HFFc6 (cell line): ENCODE measurements at regions not wholly inside any gene's neighbourhood (a gene's known extent, or its start where the extent isn't known, plus 50 kb on each side); places are given as distances from the start of the nearest gene placed in this dataset.

Experiments
- DNase-seq: peaks from one replicate; pipeline ENCODE4 v3.0.0-alpha.2; 2018
- H3K27ac Mint-ChIP-seq: 2 replicates; pipeline ENCODE4 v1.8.0; 2020; ENCODE audit warnings: mild to moderate bottlenecking, mixed read lengths
- H3K27me3 Mint-ChIP-seq: 2 replicates; pipeline ENCODE4 v1.8.0; 2021; ENCODE audit warnings: mild to moderate bottlenecking, moderate library complexity, mixed read lengths; ENCODE audit not compliant: insufficient read depth
- H3K36me3 Mint-ChIP-seq: 2 replicates; pipeline ENCODE4 v1.8.0; 2021; ENCODE audit warnings: low read depth, mixed read lengths
- H3K4me1 Mint-ChIP-seq: 2 replicates; pipeline ENCODE4 v1.8.0; 2020; ENCODE audit warnings: low read depth, mixed read lengths
- H3K4me3 Mint-ChIP-seq: 2 replicates; pipeline ENCODE4 v1.8.0; 2020; ENCODE audit warnings: mild to moderate bottlenecking, moderate library complexity, mixed read lengths
- H3K9me3 Mint-ChIP-seq: 2 replicates; pipeline ENCODE4 v1.8.0; 2020; ENCODE audit warnings: mild to moderate bottlenecking, mixed read lengths
- TF ChIP-seq, protein P1 (sequence below): fragments of 200-600 bp; sonication (generic); IDR thresholded peaks from 2 replicates; pipeline ENCODE4 v1.5.0; 2021; ENCODE audit warnings: antibody characterized with exemption, mild to moderate bottlenecking

DNA sequence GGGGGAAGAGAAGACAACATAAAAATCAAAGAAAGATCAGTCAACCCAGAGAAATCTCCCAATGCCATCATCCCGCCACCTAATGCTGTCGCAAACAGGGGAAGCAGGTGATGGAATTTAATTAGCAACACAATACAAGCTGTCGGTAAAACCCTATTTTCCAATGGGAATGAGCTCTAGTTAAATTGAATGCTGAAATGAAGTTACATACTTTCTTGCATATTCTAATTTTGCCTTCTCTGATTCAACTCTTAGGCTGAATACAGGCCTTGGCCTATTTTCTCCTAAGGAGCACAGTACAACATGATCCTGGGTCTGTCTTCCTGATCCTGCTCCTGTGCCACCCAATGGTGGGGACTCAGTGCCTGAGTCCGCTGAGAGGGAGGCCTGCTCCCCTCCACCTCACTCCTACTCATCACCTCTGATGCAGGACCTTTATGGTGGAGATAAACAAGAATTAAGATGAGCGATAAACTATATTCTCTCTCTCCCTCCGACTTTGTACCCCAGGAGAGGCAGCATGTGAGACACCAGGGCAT, 238.8 kb downstream of the GXYLT1 start:
- H3K27ac Mint-ChIP-seq, result no peak overlapping the region
- H3K4me3 Mint-ChIP-seq, result no peak overlapping the region
- H3K27me3 Mint-ChIP-seq, result peaks cover 1% of the 10 kb centered on the region; the same call in 1 of the 2 replicates
- H3K36me3 Mint-ChIP-seq, result no peaks in the 10 kb centered on the region
- TF ChIP-seq, protein P1, sequence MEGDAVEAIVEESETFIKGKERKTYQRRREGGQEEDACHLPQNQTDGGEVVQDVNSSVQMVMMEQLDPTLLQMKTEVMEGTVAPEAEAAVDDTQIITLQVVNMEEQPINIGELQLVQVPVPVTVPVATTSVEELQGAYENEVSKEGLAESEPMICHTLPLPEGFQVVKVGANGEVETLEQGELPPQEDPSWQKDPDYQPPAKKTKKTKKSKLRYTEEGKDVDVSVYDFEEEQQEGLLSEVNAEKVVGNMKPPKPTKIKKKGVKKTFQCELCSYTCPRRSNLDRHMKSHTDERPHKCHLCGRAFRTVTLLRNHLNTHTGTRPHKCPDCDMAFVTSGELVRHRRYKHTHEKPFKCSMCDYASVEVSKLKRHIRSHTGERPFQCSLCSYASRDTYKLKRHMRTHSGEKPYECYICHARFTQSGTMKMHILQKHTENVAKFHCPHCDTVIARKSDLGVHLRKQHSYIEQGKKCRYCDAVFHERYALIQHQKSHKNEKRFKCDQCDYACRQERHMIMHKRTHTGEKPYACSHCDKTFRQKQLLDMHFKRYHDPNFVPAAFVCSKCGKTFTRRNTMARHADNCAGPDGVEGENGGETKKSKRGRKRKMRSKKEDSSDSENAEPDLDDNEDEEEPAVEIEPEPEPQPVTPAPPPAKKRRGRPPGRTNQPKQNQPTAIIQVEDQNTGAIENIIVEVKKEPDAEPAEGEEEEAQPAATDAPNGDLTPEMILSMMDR, result no peak
- H3K4me1 Mint-ChIP-seq, result no peaks in the 10 kb centered on the region
- no peak for DNase-seq
- H3K9me3 Mint-ChIP-seq, result peaks cover 23% of the 10 kb centered on the region

DNA sequence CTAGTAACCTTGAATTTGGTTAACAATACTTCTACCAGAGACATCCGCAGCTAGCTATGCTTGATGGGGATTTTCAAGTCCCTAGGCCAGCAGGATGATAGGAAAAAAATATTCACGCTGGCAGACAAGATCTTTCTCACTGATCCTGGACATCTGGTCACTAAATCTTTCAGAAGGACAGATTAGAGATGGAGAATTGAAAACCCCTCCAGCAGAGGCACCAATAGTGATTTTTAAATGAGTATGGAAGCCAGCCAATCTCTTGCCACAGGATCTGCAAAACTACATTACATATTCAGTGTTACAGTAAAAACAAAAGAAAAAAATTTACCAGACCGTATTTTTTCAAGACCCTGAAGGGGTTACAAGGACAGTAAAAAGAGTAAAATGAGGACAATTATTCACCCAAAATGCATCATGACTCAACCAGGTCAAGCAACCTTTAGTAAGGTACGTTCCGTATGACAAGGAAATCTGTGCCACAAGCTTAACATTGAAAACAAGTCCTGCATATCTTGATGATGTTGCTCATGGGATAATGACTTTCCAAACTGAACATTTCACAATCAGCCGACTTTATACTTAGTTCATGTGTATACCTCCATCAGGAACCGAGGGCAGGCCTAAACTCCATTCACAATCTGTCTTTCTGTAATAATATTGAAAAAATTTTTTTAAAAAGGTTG, 239.5 kb downstream of the GXYLT1 start:
- Mint-ChIP-seq H3K36me3 (no peaks in the 10 kb centered on the region), H3K4me1 (no peaks in the 10 kb centered on the region), H3K4me3 (no peak overlapping the region), H3K9me3 (peaks cover 22% of the 10 kb centered on the region), H3K27ac (no peak overlapping the region), H3K27me3 (peaks cover 1% of the 10 kb centered on the region; the same call in 1 of the 2 replicates)
- no peak for DNase-seq
- TF ChIP-seq, protein P1, result no peak

DNA sequence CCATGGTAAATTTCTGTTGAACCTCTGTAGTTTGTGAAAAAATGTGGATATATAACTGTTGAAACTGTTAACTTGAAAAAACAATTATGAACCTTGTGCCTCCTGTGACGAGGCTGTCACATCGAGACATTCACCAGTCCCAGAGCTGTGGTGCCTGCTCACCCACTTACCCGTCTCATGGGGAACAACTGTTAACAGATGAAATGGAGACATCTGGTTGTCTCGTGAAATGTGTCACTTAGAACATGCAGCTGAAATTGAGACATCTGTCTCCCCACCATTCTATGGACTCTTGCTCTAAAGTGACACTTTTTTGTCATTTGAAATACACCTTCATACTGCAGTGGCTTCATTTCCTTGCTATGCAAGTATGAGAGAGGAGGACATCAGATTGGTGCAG, 240.6 kb downstream of the GXYLT1 start:
- Mint-ChIP-seq H3K4me1 (no peaks in the 10 kb centered on the region), H3K9me3 (peaks cover 24% of the 10 kb centered on the region), H3K4me3 (no peak overlapping the region), H3K27ac (no peak overlapping the region), H3K36me3 (no peaks in the 10 kb centered on the region), H3K27me3 (peaks cover 1% of the 10 kb centered on the region; the same call in 1 of the 2 replicates)
- DNase-seq, result no peak
- TF ChIP-seq, protein P1, result no peak

DNA sequence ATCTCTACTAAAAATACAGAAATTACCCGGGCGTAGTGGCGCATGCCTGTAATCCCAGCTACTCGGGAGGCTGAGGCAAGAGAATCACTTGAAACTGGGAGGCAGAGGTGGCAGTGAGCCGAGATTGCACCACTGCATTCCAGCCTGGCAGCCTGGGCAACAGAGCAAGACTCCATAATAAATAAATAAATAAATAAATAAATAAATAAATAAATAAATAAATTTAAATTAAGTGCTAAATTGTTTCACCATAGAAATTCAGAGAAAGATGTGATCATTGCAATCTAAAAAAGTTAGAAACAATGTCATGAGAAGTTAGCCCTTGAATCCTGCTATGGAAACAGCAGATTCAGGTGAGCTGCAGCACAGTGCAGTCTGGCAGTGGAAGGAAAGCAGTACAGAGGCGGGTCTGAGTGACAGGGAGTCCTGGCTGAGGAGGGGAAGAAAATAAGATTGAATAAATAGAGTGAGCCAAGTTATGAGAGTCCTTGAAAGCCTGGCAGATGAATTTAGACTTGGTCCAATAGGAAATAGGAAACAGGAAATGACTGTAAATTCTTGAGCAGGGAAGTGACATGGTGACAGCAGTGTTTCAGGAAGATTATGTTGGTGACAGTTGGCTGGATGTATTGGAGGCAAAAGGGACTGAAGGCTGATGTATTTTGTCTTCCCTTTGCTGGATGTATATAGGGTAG, 241.5 kb downstream of the GXYLT1 start:
- H3K4me1 Mint-ChIP-seq, result no peaks in the 10 kb centered on the region
- peaks cover 1% of the 10 kb centered on the region; the same call in 1 of the 2 replicates for H3K27me3 Mint-ChIP-seq
- H3K36me3 Mint-ChIP-seq, result no peaks in the 10 kb centered on the region
- TF ChIP-seq, protein P1, result no peak
- H3K27ac Mint-ChIP-seq, result no peak overlapping the region
- no peak for DNase-seq
- peaks cover 21% of the 10 kb centered on the region for H3K9me3 Mint-ChIP-seq
- H3K4me3 Mint-ChIP-seq, result no peak overlapping the region

DNA sequence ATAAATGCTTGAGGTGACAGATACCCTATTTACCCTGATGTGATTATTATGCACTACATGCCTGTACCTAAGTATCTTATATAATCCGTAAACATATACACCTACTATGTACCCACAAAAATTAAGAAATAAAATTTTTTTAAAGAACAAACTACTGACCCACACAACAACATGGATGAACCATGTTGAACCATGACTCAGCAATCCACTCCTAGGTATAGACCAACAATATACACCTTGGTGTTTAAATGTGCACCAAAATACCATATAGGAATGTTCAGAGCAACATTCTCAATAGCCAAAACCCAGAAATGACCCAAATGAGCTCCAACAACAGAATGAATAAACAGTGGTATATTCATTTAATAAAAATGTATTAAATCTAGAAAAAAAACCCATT, 245.1 kb downstream of the GXYLT1 start:
- TF ChIP-seq, protein P1, result no peak
- Mint-ChIP-seq H3K4me3 (no peak overlapping the region), H3K36me3 (no peaks in the 10 kb centered on the region), H3K4me1 (no peaks in the 10 kb centered on the region), H3K9me3 (peaks cover 22% of the 10 kb centered on the region), H3K27me3 (no peaks in the 10 kb centered on the region), H3K27ac (no peak overlapping the region)
- no peak for DNase-seq
